H9 (cell line): ENCODE measurements at regions not wholly inside any gene's neighbourhood (a gene's known extent, or its start where the extent isn't known, plus 50 kb on each side); places are given as distances from the start of the nearest gene placed in this dataset.

Source experiments
- DNase-seq: peaks from one replicate; pipeline ENCODE4 v3.0.0-alpha.2; 2017
- H2AFZ ChIP-seq: one replicate; pipeline ENCODE4 v1.6.1; 2013; ENCODE audit warnings: mild to moderate bottlenecking, low read length, control low read depth, moderate library complexity
- H2AK5ac ChIP-seq: 2 replicates; pipeline ENCODE4 v1.6.1; 2013; ENCODE audit warnings: low read length, control low read depth, mixed read lengths; ENCODE audit not compliant: insufficient read length
- H2BK120ac ChIP-seq: one replicate; pipeline ENCODE4 v1.6.1; 2013; ENCODE audit warnings: low read depth, mild to moderate bottlenecking, low read length, control low read depth, inconsistent platforms; ENCODE audit not compliant: poor library complexity, severe bottlenecking
- H2BK12ac ChIP-seq: 2 replicates; pipeline ENCODE4 v1.6.1; 2013; ENCODE audit warnings: low read length, control low read depth, mixed read lengths, low read depth; ENCODE audit not compliant: insufficient read length
- H2BK15ac ChIP-seq: 2 replicates; pipeline ENCODE4 v1.6.1; 2013; ENCODE audit warnings: low read depth, low read length, control low read depth
- H2BK20ac ChIP-seq: one replicate; pipeline ENCODE4 v1.6.1; 2013; ENCODE audit warnings: low read depth, mild to moderate bottlenecking, low read length, control low read depth, inconsistent platforms; ENCODE audit not compliant: poor library complexity, severe bottlenecking
- H2BK5ac ChIP-seq: 2 replicates; pipeline ENCODE4 v1.6.1; 2013; ENCODE audit warnings: low read length, control low read depth, mixed read lengths; ENCODE audit not compliant: insufficient read length
- H3K14ac ChIP-seq: 2 replicates; pipeline ENCODE4 v1.6.1; 2013; ENCODE audit warnings: low read length, control low read depth; ENCODE audit not compliant: insufficient read depth
- H3K18ac ChIP-seq: 2 replicates; pipeline ENCODE4 v1.6.1; 2013; ENCODE audit warnings: low read depth, mild to moderate bottlenecking, mixed read lengths, low read length, control low read depth; ENCODE audit not compliant: insufficient read length
- H3K23ac ChIP-seq: 2 replicates; pipeline ENCODE4 v1.6.1; 2013; ENCODE audit warnings: low read length, control low read depth, mixed read lengths, low read depth; ENCODE audit not compliant: insufficient read length
- H3K23me2 ChIP-seq: 2 replicates; pipeline ENCODE4 v1.6.1; 2013; ENCODE audit warnings: low read depth, mild to moderate bottlenecking, mixed read lengths, low read length, control low read depth; ENCODE audit not compliant: insufficient read length, poor library complexity, severe bottlenecking
- H3K27ac ChIP-seq: 2 replicates; pipeline ENCODE4 v1.5.1; 2013; ENCODE audit warnings: low read length, control low read depth, mixed read lengths, low read depth; ENCODE audit not compliant: insufficient read length
- H3K27me3 ChIP-seq: 2 replicates; pipeline ENCODE4 v1.6.1; 2013; ENCODE audit warnings: low read length, control low read depth, inconsistent platforms; ENCODE audit not compliant: insufficient read depth
- H3K4ac ChIP-seq: 2 replicates; pipeline ENCODE4 v1.6.1; 2013; ENCODE audit warnings: low read depth, mild to moderate bottlenecking, control low read depth, inconsistent platforms, low read length, moderate library complexity
- H3K4me1 ChIP-seq: 2 replicates; pipeline ENCODE4 v1.6.1; 2013; ENCODE audit warnings: low read length, control low read depth, inconsistent platforms; ENCODE audit not compliant: insufficient read depth
- H3K4me2 ChIP-seq: 2 replicates; pipeline ENCODE4 v1.6.1; 2013; ENCODE audit warnings: low read length, control low read depth, mixed read lengths; ENCODE audit not compliant: insufficient read length, insufficient read depth
- H3K56ac ChIP-seq: 2 replicates; pipeline ENCODE4 v1.6.1; 2013; ENCODE audit warnings: low read depth, mild to moderate bottlenecking, mixed read lengths, low read length, control low read depth; ENCODE audit not compliant: insufficient read length
- H3K79me1 ChIP-seq: 2 replicates; pipeline ENCODE4 v1.6.1; 2013; ENCODE audit warnings: low read depth, mild to moderate bottlenecking, moderate library complexity, low read length, control low read depth, inconsistent platforms; ENCODE audit not compliant: insufficient read depth, poor library complexity, severe bottlenecking
- H3K79me2 ChIP-seq: 2 replicates; pipeline ENCODE4 v1.6.1; 2013; ENCODE audit warnings: low read length, control low read depth, inconsistent platforms; ENCODE audit not compliant: insufficient read depth
- H3K9ac ChIP-seq: 2 replicates; pipeline ENCODE4 v1.6.1; 2013; ENCODE audit warnings: low read length, control low read depth, mixed read lengths; ENCODE audit not compliant: insufficient read length; ENCODE audit errors: extremely low read depth
- H3K9me3 ChIP-seq: one replicate; pipeline ENCODE4 v1.6.1; 2013; ENCODE audit warnings: low read depth, low read length, inconsistent platforms; ENCODE audit not compliant: control insufficient read depth
- H3T11ph ChIP-seq: one replicate; pipeline ENCODE4 v1.6.1; 2013; ENCODE audit warnings: mild to moderate bottlenecking, low read length, control low read depth, inconsistent platforms
- H4K20me1 ChIP-seq: one replicate; pipeline ENCODE4 v1.6.1; 2013; ENCODE audit not compliant: control insufficient read depth, insufficient read length, insufficient read depth
- H4K5ac ChIP-seq: 2 replicates; pipeline ENCODE4 v1.6.1; 2013; ENCODE audit warnings: low read depth, mild to moderate bottlenecking, mixed read lengths, low read length, control low read depth; ENCODE audit not compliant: insufficient read length
- H4K8ac ChIP-seq: replicated peaks from 2 replicates; pipeline ENCODE4 v1.6.1; 2013; ENCODE audit warnings: low read length, control low read depth, mixed read lengths, low read depth; ENCODE audit not compliant: insufficient read length
- H4K91ac ChIP-seq: 2 replicates; pipeline ENCODE4 v1.6.1; 2013; ENCODE audit warnings: low read depth, mild to moderate bottlenecking, moderate library complexity, mixed read lengths, low read length, control low read depth; ENCODE audit not compliant: insufficient read length
- H3K27ac Mint-ChIP-seq, 3 experiments: 2 replicates in 2 of 3; 3 replicates in 1 of 3; pipeline ENCODE4 v1.8.0; 2020 to 2021; ENCODE audit warnings: mixed read lengths in 3 of 3, mild to moderate bottlenecking in 1 of 3, moderate library complexity in 1 of 3
- H3K27me3 Mint-ChIP-seq: 2 replicates; pipeline ENCODE4 v1.8.0; 2021; ENCODE audit warnings: low read depth, mild to moderate bottlenecking, moderate library complexity, mixed read lengths
- H3K36me3 Mint-ChIP-seq, 3 experiments: 2 replicates in 2 of 3; 3 replicates in 1 of 3; pipeline ENCODE4 v1.8.0; 2020 to 2021; ENCODE audit warnings: low read depth in 3 of 3, mixed read lengths in 3 of 3; ENCODE audit not compliant: insufficient read depth in 1 of 3
- H3K4me1 Mint-ChIP-seq, 2 experiments: 2 replicates each; pipeline ENCODE4 v1.8.0; 2020; ENCODE audit warnings: mixed read lengths in 2 of 2
- H3K4me3 Mint-ChIP-seq, 2 experiments: 2 replicates in 1 of 2; 3 replicates in 1 of 2; pipeline ENCODE4 v1.8.0; 2020 to 2021; ENCODE audit warnings: mild to moderate bottlenecking in 2 of 2, mixed read lengths in 2 of 2, moderate library complexity in 1 of 2
- H3K9me3 Mint-ChIP-seq, 2 experiments: 2 replicates in 1 of 2; 3 replicates in 1 of 2; pipeline ENCODE4 v1.8.0; 2020; ENCODE audit warnings: mild to moderate bottlenecking in 2 of 2, mixed read lengths in 2 of 2, moderate library complexity in 1 of 2
- CTCF ChIP-seq: fragments of 200-600 bp; sonication (generic); conservative IDR thresholded peaks from 3 replicates; pipeline ENCODE4 v1.8.0; 2021; ENCODE audit warnings: antibody characterized with exemption, mild to moderate bottlenecking
- WGBS: extraction: QIAGEN DNeasy Blood & Tissue Kit; methylation state at CpG from one replicate; pipeline ENCODE4 v1.1.7; 2013; ENCODE audit warnings: missing lambda C conversion rate, low lambda C conversion rate, mixed read lengths; ENCODE audit not compliant: insufficient read length; ENCODE audit errors: extremely low coverage; 5-methylcytosine and 5-hydroxymethylcytosine counted together

- H3T11ph ChIP-seq = no peak overlapping the region
- no peak overlapping the region for H4K91ac ChIP-seq
- Mint-ChIP-seq H3K4me1 (peaks cover 44 to 46% of the 10 kb centered on the region in 2 experiments), H3K4me3 (no peak overlapping the region), H3K27ac (no peak overlapping the region; a peak in 1 of 7 replicates), H3K27me3 (peaks cover 32% of the 10 kb centered on the region), H3K36me3 (peaks cover 0 to 4% (median 0%) of the 10 kb centered on the region in 3 experiments; a peak in 1 of 7 replicates), H3K9me3 (no peaks in the 10 kb centered on the region)
- H2BK15ac ChIP-seq = no peak overlapping the region
- no peak for DNase-seq
- H4K8ac ChIP-seq = no peak overlapping the region
- no peak overlapping the region for H3K4ac ChIP-seq
- H3K9me3 ChIP-seq = no peaks in the 10 kb centered on the region
- no peaks in the 10 kb centered on the region for H3K27me3 ChIP-seq
- H3K23ac ChIP-seq = no peak overlapping the region
- H3K4me2 ChIP-seq = no peak overlapping the region
- H2BK120ac ChIP-seq = no peak overlapping the region
- H3K23me2 ChIP-seq = no peaks in the 10 kb centered on the region
- no peak overlapping the region for H3K27ac ChIP-seq
- H2AFZ ChIP-seq = no peak overlapping the region
- H2BK12ac ChIP-seq = no peak overlapping the region
- H4K20me1 ChIP-seq = no peaks in the 10 kb centered on the region
- H3K56ac ChIP-seq = no peak overlapping the region
- peak overlapping the region; percentile 50 for H3K18ac ChIP-seq
- H2BK5ac ChIP-seq = no peak overlapping the region
- no peak overlapping the region for H3K14ac ChIP-seq
- no peak overlapping the region for H3K9ac ChIP-seq
- no peak overlapping the region for H2BK20ac ChIP-seq
- no CpG with 5 or more reads among the region's 28 CpGs for WGBS
- no peak overlapping the region for H4K5ac ChIP-seq
- H3K79me1 ChIP-seq = no peaks in the 10 kb centered on the region
- peaks cover 2% of the 10 kb centered on the region; the same call in 1 of the 2 replicates for H3K4me1 ChIP-seq
- H2AK5ac ChIP-seq = no peak overlapping the region
- no peaks in the 10 kb centered on the region for H3K79me2 ChIP-seq
- no peak for TF ChIP-seq CTCF
These were observed 127.9 kb downstream of the PXDC1 start for GRCh38 chr6:3623451-3624249.
